ENCODE measurements at regions not wholly inside any gene's neighbourhood (a gene's known extent, or its start where the extent isn't known, plus 50 kb on each side); places are given as distances from the start of the nearest gene placed in this dataset.
"Not testable (repeated sequence)": the region's sequence is repeated elsewhere in the genome, so short reads cannot be mapped to it uniquely, and the experiment has no call there.

GRCh38 chr3:110413266-110413665, 658.4 kb upstream of the NECTIN3 start:
- no peak for DNase-seq

GRCh38 chr3:110413807-110414748, 657.5 kb upstream of the NECTIN3 start:
- DNase-seq: no peak

GRCh38 chr3:110414855-110415254, 656.8 kb upstream of the NECTIN3 start:
- DNase-seq: no peak

- peak in 2 of 4 experiments; percentile 2 to 4 for DNase-seq
Observed at GRCh38 chr3:110419096-110419495, 652.5 kb upstream of the NECTIN3 start.

GRCh38 chr3:110419601-110420000, 652.0 kb upstream of the NECTIN3 start:
- DNase-seq: no peak

GRCh38 chr3:110420158-110420641, 651.4 kb upstream of the NECTIN3 start:
- no peak for DNase-seq

- DNase-seq: no peak
Observed at GRCh38 chr3:110423276-110423675, 648.3 kb upstream of the NECTIN3 start.

GRCh38 chr3:110430146-110430545, 641.5 kb upstream of the NECTIN3 start:
- no peak for DNase-seq

GRCh38 chr3:110436209-110436608, 635.4 kb upstream of the NECTIN3 start:
- no peak for DNase-seq

GRCh38 chr3:110440066-110440653, 631.5 kb upstream of the NECTIN3 start:
- DNase-seq: not testable (repeated sequence)

GRCh38 chr3:110454066-110454465, 617.5 kb upstream of the NECTIN3 start:
- DNase-seq: no peak

- no peak for DNase-seq
Observed at GRCh38 chr3:110456001-110456400, 615.6 kb upstream of the NECTIN3 start.

GRCh38 chr3:110456438-110457138, 615.0 kb upstream of the NECTIN3 start:
- DNase-seq: no peak

- DNase-seq: no peak
Observed at GRCh38 chr3:110457508-110457907, 614.1 kb upstream of the NECTIN3 start.

GRCh38 chr3:110459021-110459420, 612.6 kb upstream of the NECTIN3 start:
- DNase-seq: no peak

- DNase-seq: no peak
Observed at GRCh38 chr3:110470310-110470709, 601.3 kb upstream of the NECTIN3 start.

GRCh38 chr3:110473405-110473804, 598.2 kb upstream of the NECTIN3 start:
- DNase-seq: no peak

- no peak for DNase-seq
Observed at GRCh38 chr3:110474397-110474796, 597.2 kb upstream of the NECTIN3 start.

- DNase-seq: no peak
Observed at GRCh38 chr3:110478377-110479054, 593.1 kb upstream of the NECTIN3 start.

- no peak for DNase-seq
Observed at GRCh38 chr3:110479731-110480130, 591.9 kb upstream of the NECTIN3 start.

- DNase-seq: no peak
Observed at GRCh38 chr3:110485389-110485788, 586.2 kb upstream of the NECTIN3 start.

GRCh38 chr3:110487840-110488239, 583.8 kb upstream of the NECTIN3 start:
- DNase-seq: no peak

- DNase-seq: no peak
Observed at GRCh38 chr3:110491413-110491812, 580.2 kb upstream of the NECTIN3 start.

All from suppressor macrophage (primary cell).